Midbrain (tissue), 1 donor: ENCODE measurements at regions not wholly inside any gene's neighbourhood (a gene's known extent, or its start where the extent isn't known, plus 50 kb on each side); places are given as distances from the start of the nearest gene placed in this dataset.
"Not testable (repeated sequence)": the region's sequence is repeated elsewhere in the genome, so short reads cannot be mapped to it uniquely, and the experiment has no call there.

ENCODE experiments used
- DNase-seq: peaks from one replicate; lab custom pipeline; 2025; lab: John Stamatoyannopoulos, UW

GRCh38 chr1:14347186-14347585 lies 251.3 kb upstream of the KAZN start:
- DNase-seq: no peak

DNA sequence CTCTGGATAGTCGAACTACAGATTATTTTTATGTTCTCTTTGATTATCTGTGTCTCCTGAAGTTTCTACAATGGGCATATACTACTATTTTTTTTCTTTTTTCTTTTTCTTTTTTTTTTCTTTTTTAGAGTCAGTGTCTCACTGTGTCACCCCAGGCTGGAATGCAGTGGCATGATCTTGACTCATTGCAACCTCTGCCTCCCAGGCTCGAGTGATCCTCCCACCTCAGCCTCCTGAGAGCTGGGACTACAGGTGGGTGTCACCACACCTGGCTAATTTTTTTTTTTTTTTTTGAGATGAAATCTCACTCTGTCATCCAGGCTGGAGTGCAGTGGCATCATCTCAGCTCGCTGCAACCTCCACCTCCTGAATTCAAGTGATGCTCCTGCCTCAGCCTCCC lies 250.7 kb upstream of the KAZN start:
- no peak for DNase-seq

- no peak for DNase-seq
Observed at GRCh38 chr1:14350197-14350596, 248.3 kb upstream of the KAZN start.

DNA sequence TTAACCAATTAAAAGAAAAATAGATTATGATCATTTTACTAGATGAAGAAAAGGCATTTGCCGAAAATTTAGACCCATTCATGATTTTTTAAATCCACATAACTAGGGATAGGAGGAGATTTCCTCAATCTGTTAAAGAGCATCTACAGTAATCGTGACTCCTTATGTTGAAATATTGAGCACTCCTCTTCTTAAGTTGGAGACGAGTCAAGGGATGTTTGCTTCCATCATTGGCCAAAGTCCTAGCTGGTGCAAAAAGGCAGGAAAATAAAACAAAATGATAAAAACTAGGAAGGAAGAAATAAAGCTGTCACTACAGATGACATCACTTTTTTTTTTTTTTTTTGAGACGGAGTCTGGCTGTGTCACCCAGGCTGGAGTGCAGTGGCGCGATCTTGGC lies 245.6 kb upstream of the KAZN start:
- DNase-seq: no peak

DNA sequence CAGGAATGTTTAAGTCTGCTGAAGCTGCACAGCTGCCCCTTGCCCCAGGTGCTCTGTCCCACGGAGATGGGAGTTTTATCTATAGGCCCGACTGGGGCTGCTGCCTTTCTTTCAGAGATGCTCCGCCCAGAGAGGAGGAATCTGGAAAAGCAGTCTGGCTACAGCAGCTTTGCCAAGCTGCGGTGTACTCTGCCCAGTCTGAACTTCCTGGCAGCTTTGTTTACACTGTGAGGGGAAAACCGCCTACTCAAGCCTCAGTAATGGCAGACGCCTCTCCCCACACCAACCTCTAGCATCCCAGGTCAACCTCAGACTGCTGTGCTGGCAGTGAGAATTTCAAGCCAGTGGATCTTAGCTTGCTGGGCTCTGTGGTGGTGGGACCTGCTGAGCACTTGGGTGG lies 237.5 kb upstream of the KAZN start:
- DNase-seq: not testable (repeated sequence)

DNA sequence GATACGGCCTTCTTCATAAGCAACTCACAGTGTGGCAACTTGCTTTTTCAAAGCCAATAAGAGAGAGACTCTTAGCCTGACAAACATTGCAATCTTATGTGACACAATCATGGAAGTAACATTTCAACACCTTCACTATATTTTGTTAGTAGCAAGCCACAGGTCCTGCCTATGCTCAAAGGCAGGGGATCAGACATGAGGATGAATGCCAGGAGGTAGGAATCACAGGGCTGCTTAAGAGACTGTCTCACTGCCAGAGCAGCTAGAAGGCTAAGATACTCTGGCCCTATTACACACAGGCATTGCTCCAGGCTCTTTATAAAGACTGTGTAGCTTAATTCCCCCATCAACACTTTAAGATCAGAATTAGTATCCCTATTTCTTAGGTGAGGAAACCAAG lies 236.2 kb upstream of the KAZN start:
- DNase-seq: no peak

GRCh38 chr1:14363036-14363590 lies 235.4 kb upstream of the KAZN start:
- no peak for DNase-seq

DNA sequence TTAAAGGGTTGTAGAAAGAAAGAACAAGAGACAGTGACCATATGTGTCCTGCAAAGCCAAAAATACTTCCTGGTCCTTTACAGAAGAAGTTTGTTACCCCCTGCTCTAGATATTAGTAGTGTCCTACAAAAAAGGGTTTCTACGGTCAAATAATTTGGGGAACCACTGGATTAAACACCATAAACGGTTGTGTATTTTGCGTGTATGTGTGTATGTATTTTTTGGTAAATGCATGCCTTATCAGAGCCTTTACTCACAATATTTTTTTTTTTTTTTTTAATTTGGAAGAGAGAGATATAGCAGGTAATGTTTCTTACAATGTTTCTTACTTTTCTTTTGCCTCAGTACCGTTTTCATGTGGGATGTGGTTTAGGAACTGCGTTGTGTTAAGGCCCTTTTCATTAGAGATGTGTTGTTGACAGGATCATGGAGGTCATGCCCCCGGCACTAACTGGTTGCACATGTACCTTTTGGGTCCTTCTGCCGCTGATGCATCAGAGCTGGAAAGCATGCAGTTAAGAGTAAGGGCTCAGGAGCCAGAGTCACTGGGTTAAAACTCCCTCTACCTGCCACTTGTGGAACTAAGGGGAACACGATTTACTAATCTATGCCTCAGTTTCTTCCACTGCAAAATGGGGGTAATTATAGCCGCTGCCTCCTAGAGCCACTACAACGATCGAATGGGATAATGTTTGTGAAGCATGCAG lies 234.6 kb upstream of the KAZN start:
- no peak for DNase-seq

DNA sequence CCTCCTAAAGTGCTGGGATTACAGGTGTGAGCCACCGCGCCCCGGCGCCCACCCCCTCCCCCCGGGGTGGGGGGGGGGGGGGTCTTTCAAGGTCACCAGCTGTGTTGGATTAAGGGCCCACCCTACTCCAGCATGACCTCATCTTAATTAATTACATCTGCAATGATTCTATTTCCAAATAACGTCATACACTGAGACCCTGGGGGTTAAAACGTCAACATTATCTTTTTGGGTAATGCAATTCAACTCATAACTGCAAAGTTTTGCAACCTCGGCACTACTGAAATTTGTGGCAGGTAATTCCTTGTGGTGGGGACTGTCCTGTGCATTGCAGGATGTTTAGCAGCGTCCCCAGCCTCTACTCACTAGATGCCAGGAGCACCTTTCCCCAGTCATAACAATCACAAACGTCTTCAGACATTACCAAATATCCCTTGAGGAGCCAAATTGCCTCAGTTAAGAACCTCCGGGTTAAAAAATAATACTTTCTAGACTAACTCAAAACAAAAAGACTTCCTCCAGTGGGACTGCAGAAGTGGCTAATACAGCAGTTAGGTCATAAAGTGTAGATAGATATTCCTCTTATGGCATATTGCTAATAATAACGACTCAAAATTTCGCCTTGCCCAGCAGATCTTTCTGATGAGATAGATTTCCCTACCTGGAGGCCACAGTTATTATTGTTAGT lies 233.0 kb upstream of the KAZN start:
- DNase-seq: no peak

DNA sequence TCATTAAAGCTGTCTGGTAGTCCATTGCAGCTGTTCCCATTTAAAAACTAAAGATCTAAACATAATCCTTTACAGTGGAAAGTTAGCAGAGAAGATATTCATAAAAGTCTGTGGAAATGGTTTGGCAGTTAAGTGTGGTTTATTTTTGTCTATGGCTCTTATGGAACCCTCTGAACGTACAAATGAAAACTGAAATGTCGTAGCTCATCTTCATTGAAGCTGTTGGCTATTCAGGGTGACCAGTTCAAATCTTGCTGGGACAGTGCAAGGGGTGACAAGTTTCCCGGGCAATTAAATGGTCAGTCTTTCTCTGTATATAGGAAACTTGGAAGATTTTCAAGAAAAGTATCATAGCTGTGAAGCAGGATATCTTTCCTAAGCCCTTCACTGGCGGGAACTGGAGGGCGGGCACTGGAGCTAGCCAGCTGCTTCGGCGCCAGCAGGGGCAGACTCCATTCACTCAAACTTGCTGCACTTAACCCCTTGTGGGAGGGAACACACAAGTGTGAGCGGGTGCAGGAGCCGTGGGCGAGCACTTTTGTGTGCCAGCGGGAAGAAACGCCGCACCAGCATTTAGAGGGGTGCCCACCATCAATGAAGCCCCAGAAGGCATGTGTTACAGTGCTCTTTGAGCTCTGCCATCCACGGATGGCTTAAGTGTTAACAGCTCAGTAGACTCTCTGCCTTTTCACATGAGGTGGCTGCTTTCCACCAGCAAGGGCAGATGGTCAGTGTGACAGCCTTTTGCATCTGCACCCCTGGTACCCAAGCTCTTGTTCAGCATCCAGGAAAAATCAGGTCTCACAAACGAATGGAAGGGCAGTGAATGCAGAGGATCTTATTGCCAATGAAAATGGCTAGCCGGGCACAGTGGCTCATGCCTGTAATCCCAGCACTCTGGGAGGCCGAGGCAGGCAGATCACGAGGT lies 232.1 kb upstream of the KAZN start:
- DNase-seq: peak; percentile 19

- no peak for DNase-seq
Observed at GRCh38 chr1:14367451-14367850, 231.0 kb upstream of the KAZN start.

DNA sequence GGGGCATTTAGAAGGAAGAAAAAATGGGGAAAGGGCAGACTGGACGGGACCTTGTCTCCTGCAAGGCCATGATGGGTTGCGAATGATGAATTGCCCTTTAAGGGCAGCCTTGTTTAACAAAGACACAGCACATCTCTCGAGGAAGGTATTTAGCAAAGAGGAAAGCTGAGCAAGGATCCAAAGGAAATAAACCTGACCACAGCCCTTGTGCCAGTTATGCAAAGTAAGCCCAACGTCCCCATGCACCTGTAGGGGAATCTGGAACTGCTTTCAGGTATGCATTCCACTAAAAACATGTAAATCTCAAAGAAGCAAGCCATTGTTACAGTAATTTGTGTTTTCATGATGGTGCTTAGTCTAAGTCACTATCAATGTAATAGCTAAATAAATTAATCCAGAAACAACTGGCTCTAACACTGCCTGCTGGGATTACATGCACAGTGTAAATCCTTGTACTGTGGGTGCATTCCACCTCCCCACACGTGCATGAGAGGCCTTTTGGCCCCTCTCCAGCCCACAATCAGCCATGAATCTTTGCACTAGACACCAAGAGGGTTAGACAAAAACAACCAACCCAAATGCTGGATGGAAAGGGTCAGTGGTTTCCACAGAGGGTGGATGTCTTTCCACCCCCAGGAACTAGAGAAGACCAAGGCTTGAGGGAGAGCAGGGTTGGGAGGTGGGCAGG lies 228.8 kb upstream of the KAZN start:
- no peak for DNase-seq

DNA sequence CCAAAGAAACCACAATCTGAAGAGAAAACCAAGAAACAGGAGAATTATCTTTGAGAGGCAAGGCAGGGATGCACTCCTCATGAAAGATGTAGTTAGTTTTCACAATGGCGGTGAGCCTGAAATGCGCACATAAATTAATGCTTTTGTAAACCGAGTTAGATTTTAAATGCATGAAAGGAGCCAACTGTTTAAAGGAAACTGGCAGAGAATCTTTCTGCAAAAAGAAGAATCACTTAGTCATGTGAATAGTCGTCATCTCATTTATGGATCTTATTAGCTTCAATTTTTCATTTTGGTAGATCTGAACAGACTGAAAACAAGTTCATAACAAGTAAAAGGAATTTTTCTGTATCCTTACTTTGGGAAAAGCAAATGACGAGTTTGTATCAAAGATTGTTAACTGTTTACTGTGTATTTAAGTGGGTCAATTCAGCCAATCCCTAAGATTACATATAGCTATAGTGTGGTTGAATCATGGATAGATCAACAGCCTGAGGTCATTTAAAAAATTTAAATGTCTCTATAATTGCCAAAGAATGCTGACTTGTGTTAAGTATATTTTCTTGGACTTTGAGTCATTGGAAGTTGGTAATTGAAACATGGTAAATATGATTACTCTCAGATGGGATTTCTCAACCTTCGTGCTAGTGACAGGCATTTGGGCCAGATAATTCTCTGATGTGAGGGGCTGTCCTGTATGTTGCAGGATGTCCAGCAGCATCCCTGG lies 226.6 kb upstream of the KAZN start:
- DNase-seq: no peak

DNA sequence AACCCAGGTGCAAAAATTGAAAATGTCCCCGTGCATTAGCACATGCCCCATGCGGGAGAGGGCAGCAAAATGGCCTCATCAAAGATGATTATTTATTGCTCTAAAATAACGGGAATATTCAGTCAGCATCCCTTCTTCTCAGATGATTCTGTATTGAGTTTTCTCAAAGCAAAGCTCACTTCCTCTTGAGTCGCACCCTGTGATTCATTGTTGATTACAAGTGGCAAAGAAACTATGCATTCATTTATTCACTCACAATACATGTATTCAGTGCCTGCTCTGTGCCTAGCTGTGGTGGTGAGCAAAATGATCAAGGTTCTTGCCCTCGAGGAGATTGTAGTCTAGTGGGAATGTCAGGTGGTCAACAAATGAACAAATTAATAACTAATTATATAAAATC lies 226.0 kb upstream of the KAZN start:
- DNase-seq: no peak

GRCh38 chr1:14373081-14373758 lies 225.3 kb upstream of the KAZN start:
- DNase-seq: no peak

- no peak for DNase-seq
Observed at GRCh38 chr1:14375226-14375625, 223.3 kb upstream of the KAZN start.

GRCh38 chr1:14377386-14377785 lies 221.1 kb upstream of the KAZN start:
- no peak for DNase-seq

- no peak for DNase-seq
Observed at GRCh38 chr1:14380408-14380807, 218.1 kb upstream of the KAZN start.

DNA sequence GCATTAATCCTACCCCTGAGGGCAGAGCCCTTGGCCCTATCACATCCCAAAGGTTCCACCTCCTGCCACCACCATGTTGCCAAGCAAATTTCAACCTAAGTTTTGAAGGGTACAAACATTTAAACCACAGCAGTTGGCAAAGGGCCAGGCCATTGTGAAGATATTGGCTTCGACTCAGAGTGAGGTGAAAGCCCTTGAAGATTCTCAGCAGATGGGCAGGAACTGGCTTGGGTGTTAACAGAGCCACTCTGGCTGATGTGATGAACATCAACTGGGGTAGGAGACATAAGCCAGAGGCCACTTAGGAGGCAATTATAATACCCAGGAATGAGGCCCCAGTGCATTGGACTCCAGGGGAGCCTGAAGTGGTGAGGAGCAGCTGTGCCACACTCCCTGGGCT lies 207.7 kb upstream of the KAZN start:
- DNase-seq: no peak

DNA sequence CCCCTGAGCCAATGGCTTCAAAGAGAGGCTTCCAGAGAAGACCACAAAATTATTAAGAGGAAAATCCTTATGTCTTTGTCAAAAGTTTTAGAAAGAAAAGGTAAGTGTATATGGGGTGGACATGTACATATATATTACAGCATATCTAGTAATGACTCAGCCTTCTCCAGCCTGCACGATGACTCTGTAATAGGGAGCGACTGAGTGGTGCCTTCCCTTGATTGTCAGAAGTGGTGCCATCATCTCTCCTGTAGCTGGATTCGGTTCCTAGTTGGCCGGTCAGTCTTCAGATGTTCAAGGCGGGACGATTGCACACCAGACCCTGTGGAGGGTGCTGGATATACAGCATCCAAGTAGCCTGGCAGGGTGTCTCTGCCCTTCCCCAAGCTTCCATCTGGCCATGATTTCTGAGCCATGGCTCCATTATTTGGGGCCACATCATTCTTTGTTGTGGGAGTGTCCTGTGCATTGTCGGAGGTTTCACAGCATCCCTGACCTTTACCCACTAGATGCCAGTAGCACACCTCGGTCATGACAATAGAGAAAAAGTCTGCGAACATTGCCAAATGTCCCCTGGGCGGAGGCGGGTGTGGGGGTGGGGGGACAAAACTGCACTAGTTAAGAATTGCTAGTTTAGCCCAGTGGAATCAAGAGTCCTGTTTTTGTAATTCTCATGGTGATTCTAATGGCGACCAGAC lies 206.2 kb upstream of the KAZN start:
- no peak for DNase-seq
